Liver (tissue), 3 donors: ENCODE measurements at regions not wholly inside any gene's neighbourhood (a gene's known extent, or its start where the extent isn't known, plus 50 kb on each side); places are given as distances from the start of the nearest gene placed in this dataset.

Experiments
- GABPA ChIP-seq, 2 donors: IDR thresholded peaks in 1 of 2; conservative IDR thresholded peaks in 1 of 2; 2 replicates each; pipeline ENCODE4 v1.6.1; 2016; ENCODE audit warnings: antibody characterized with exemption in 2 of 2, mild to moderate bottlenecking in 1 of 2, moderate library complexity in 1 of 2
- HNF4A ChIP-seq, 2 donors: conservative IDR thresholded peaks; 2 replicates each; pipeline ENCODE4 v1.6.1; 2016; ENCODE audit warnings: antibody characterized with exemption in 2 of 2, mild to moderate bottlenecking in 2 of 2
- JUND ChIP-seq, 2 donors: IDR thresholded peaks; 2 replicates each; pipeline ENCODE4 v1.6.1; 2016; ENCODE audit warnings: antibody characterized with exemption in 2 of 2
- MAX ChIP-seq: IDR thresholded peaks from 2 replicates; pipeline ENCODE4 v1.6.1; 2016; ENCODE audit warnings: antibody characterized with exemption
- RAD21 ChIP-seq, 2 donors: IDR thresholded peaks; 2 replicates each; pipeline ENCODE4 v1.6.1; 2016; ENCODE audit warnings: antibody characterized with exemption in 2 of 2, mild to moderate bottlenecking in 2 of 2
- RXRA ChIP-seq, 2 donors: IDR thresholded peaks; 2 replicates each; pipeline ENCODE4 v1.6.1; 2017 to 2018; ENCODE audit warnings: antibody characterized with exemption in 2 of 2, mild to moderate bottlenecking in 1 of 2
- SP1 ChIP-seq: IDR thresholded peaks from 2 replicates; pipeline ENCODE4 v1.6.1; 2018; ENCODE audit warnings: antibody characterized with exemption, mild to moderate bottlenecking
- YY1 ChIP-seq: IDR thresholded peaks from 2 replicates; pipeline ENCODE4 v1.6.1; 2016; ENCODE audit warnings: antibody characterized with exemption, mild to moderate bottlenecking
- TF ChIP-seq, protein P1 (sequence below): IDR thresholded peaks from 2 replicates; pipeline ENCODE4 v1.6.1; 2016; ENCODE audit warnings: antibody characterized with exemption, mild to moderate bottlenecking
- TF ChIP-seq, protein P2 (sequence below): fragments of 150-350 bp; IDR thresholded peaks from 2 replicates; pipeline ENCODE4 v1.5.1; 2017; ENCODE audit warnings: improper control_type of control experiment, low read depth, low read length; ENCODE audit not compliant: missing input control
- TF ChIP-seq, protein P3 (sequence below): IDR thresholded peaks from 2 replicates; pipeline ENCODE4 v1.6.1; 2016; ENCODE audit warnings: antibody characterized with exemption
- TF ChIP-seq, protein P4 (sequence below): IDR thresholded peaks from 2 replicates; pipeline ENCODE4 v1.6.1; 2016; ENCODE audit warnings: antibody characterized with exemption
- donor health status: healthy.
- donor health status: healthy.

- TF ChIP-seq, protein P1, sequence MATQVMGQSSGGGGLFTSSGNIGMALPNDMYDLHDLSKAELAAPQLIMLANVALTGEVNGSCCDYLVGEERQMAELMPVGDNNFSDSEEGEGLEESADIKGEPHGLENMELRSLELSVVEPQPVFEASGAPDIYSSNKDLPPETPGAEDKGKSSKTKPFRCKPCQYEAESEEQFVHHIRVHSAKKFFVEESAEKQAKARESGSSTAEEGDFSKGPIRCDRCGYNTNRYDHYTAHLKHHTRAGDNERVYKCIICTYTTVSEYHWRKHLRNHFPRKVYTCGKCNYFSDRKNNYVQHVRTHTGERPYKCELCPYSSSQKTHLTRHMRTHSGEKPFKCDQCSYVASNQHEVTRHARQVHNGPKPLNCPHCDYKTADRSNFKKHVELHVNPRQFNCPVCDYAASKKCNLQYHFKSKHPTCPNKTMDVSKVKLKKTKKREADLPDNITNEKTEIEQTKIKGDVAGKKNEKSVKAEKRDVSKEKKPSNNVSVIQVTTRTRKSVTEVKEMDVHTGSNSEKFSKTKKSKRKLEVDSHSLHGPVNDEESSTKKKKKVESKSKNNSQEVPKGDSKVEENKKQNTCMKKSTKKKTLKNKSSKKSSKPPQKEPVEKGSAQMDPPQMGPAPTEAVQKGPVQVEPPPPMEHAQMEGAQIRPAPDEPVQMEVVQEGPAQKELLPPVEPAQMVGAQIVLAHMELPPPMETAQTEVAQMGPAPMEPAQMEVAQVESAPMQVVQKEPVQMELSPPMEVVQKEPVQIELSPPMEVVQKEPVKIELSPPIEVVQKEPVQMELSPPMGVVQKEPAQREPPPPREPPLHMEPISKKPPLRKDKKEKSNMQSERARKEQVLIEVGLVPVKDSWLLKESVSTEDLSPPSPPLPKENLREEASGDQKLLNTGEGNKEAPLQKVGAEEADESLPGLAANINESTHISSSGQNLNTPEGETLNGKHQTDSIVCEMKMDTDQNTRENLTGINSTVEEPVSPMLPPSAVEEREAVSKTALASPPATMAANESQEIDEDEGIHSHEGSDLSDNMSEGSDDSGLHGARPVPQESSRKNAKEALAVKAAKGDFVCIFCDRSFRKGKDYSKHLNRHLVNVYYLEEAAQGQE = no peak
- TF ChIP-seq, protein P2, sequence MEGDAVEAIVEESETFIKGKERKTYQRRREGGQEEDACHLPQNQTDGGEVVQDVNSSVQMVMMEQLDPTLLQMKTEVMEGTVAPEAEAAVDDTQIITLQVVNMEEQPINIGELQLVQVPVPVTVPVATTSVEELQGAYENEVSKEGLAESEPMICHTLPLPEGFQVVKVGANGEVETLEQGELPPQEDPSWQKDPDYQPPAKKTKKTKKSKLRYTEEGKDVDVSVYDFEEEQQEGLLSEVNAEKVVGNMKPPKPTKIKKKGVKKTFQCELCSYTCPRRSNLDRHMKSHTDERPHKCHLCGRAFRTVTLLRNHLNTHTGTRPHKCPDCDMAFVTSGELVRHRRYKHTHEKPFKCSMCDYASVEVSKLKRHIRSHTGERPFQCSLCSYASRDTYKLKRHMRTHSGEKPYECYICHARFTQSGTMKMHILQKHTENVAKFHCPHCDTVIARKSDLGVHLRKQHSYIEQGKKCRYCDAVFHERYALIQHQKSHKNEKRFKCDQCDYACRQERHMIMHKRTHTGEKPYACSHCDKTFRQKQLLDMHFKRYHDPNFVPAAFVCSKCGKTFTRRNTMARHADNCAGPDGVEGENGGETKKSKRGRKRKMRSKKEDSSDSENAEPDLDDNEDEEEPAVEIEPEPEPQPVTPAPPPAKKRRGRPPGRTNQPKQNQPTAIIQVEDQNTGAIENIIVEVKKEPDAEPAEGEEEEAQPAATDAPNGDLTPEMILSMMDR = no peak
- TF ChIP-seq YY1 (no peak), RAD21 (IDR thresholded peaks at IDR 0.05) (no peak), JUND (IDR thresholded peaks at IDR 0.05) (no peak), GABPA (IDR thresholded peaks at IDR 0.05 in 1 of 2, conservative IDR thresholded peaks at IDR 0.05 in 1 of 2) (no peak), RXRA (IDR thresholded peaks at IDR 0.05) (no peak), SP1 (no peak), HNF4A (conservative IDR thresholded peaks at IDR 0.05) (no peak), MAX (no peak)
- TF ChIP-seq, protein P3, sequence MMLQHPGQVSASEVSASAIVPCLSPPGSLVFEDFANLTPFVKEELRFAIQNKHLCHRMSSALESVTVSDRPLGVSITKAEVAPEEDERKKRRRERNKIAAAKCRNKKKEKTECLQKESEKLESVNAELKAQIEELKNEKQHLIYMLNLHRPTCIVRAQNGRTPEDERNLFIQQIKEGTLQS = no peak
- TF ChIP-seq, protein P4, sequence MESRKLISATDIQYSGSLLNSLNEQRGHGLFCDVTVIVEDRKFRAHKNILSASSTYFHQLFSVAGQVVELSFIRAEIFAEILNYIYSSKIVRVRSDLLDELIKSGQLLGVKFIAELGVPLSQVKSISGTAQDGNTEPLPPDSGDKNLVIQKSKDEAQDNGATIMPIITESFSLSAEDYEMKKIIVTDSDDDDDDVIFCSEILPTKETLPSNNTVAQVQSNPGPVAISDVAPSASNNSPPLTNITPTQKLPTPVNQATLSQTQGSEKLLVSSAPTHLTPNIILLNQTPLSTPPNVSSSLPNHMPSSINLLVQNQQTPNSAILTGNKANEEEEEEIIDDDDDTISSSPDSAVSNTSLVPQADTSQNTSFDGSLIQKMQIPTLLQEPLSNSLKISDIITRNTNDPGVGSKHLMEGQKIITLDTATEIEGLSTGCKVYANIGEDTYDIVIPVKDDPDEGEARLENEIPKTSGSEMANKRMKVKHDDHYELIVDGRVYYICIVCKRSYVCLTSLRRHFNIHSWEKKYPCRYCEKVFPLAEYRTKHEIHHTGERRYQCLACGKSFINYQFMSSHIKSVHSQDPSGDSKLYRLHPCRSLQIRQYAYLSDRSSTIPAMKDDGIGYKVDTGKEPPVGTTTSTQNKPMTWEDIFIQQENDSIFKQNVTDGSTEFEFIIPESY = no peak
These were observed 370.1 kb upstream of the ZFHX3 start for GRCh38 chr16:73418051-73418450.
